Endothelial cell of umbilical vein (primary cell): ENCODE measurements at regions not wholly inside any gene's neighbourhood (a gene's known extent, or its start where the extent isn't known, plus 50 kb on each side); places are given as distances from the start of the nearest gene placed in this dataset.

Experiments used
- CTCF ChIP-seq, 2 donors: IDR thresholded peaks; 1 replicate in 1 of 2; 2 replicates in 1 of 2; pipeline ENCODE4 v1.5.1; 2011; ENCODE audit warnings: low read length in 2 of 2, mild to moderate bottlenecking in 2 of 2, moderate library complexity in 2 of 2, control low read depth in 1 of 2, inconsistent platforms in 1 of 2, low read depth in 1 of 2; ENCODE audit not compliant: insufficient read depth in 1 of 2; ENCODE audit errors: extremely low read depth in 1 of 2
- EZH2 ChIP-seq: IDR thresholded peaks from 2 replicates; pipeline ENCODE4 v1.6.1; 2012; ENCODE audit warnings: borderline replicate concordance, low read depth, mild to moderate bottlenecking, moderate library complexity, low read length, inconsistent platforms; ENCODE audit not compliant: severe bottlenecking
- FOS ChIP-seq: IDR thresholded peaks from 2 replicates; pipeline ENCODE4 v1.6.1; 2011; ENCODE audit warnings: mild to moderate bottlenecking, low read length, moderate library complexity, borderline replicate concordance; ENCODE audit not compliant: insufficient read depth
- GATA2 ChIP-seq: IDR thresholded peaks from 2 replicates; pipeline ENCODE4 v1.7.0; 2011; ENCODE audit warnings: low read depth, mild to moderate bottlenecking, moderate library complexity, mixed read lengths, low read length; ENCODE audit not compliant: insufficient read length, insufficient read depth
- JUN ChIP-seq: IDR thresholded peaks from 2 replicates; pipeline ENCODE4 v1.6.1; 2011; ENCODE audit warnings: borderline replicate concordance, low read depth; ENCODE audit not compliant: insufficient read length, insufficient read depth
- MAX ChIP-seq: IDR thresholded peaks from 2 replicates; pipeline ENCODE4 v1.6.1; 2011; ENCODE audit not compliant: insufficient read depth, insufficient read length
- MYC ChIP-seq: IDR thresholded peaks from one replicate; pipeline ENCODE4 v1.6.1; 2011; ENCODE audit warnings: mild to moderate bottlenecking, low read depth, low read length
- POLR2A ChIP-seq: IDR thresholded peaks from 2 replicates; pipeline ENCODE4 v1.6.1; 2012; ENCODE audit warnings: low read depth, mild to moderate bottlenecking, control low read depth, low read length
- POLR2AphosphoS5 ChIP-seq: IDR thresholded peaks from 2 replicates; pipeline ENCODE4 v1.6.1; 2012; ENCODE audit warnings: low read depth, mild to moderate bottlenecking, control low read depth, low read length, moderate library complexity; ENCODE audit not compliant: insufficient read depth

DNA sequence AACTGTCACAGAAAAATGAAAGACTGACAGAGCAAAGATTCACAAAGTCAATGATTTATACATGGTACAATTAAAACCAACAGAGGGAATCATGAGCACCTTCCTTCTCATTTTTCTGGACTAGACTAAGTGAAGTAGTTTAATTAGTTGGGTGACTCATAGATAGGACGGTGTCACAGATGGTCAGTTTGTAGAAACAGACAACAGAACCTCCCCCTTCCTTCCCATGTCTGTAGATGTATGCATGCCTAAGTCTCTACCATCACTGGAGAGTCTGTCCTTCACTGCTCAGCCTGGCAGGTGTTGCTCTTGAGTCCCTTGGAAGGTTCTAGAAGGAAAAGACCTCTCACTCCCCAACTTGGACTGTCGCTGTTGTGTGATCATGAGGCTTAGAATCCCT, 75.4 kb upstream of the EEF1E1 start:
- TF ChIP-seq CTCF (IDR thresholded peaks at IDR 0.05; ENCODE audit: extremely low read depth in 1 of 2, insufficient read depth in 1 of 2, low read depth in 1 of 2, low read length in 2 of 2) (no peak), POLR2AphosphoS5 (no peak), EZH2 (no peak), POLR2A (no peak), MAX (no peak), GATA2 (no peak), MYC (no peak), JUN (no peak), FOS (no peak)
